HepG2 (cell line): ENCODE measurements at regions not wholly inside any gene's neighbourhood (a gene's known extent, or its start where the extent isn't known, plus 50 kb on each side); places are given as distances from the start of the nearest gene placed in this dataset.

Experiments
- HNF4G ChIP-seq, 2 experiments: sonication (generic) in 1 of 2; formaldehyde crosslinking in 1 of 2; IDR thresholded peaks; 2 replicates each; pipeline versions ENCODE4 v1.4.0 to v1.6.1; 2011 to 2020; ENCODE audit warnings: borderline replicate concordance in 2 of 2, low read depth in 2 of 2, mild to moderate bottlenecking in 2 of 2, low read length in 1 of 2, missing genetic modification reagents in 1 of 2, moderate library complexity in 1 of 2
- MAFK ChIP-seq, 2 experiments: IDR thresholded peaks in 1 of 2; conservative IDR thresholded peaks in 1 of 2; 2 replicates each; pipeline ENCODE4 v1.6.1; 2011; ENCODE audit warnings: improper control_type of control experiment in 2 of 2, low read length in 2 of 2
- MBNL3 ChIP-seq: fragments of 250-450 bp; sonication (Bioruptor Pico); conservative IDR thresholded peaks from 2 replicates; pipeline ENCODE4 v1.8.0; 2022; ENCODE audit warnings: mild to moderate bottlenecking, inconsistent platforms
- SAP130 ChIP-seq: IDR thresholded peaks from 2 replicates; pipeline ENCODE4 v1.6.1; 2016; ENCODE audit warnings: low read depth
- SOX13 ChIP-seq, 3 experiments: fragments of 450-650 bp in 1 of 3; sonication (generic) in 1 of 3; formaldehyde crosslinking in 1 of 3; IDR thresholded peaks in 2 of 3; conservative IDR thresholded peaks in 1 of 3; 2 replicates each; pipeline versions ENCODE4 v1.5.0 to v1.6.1; 2016 to 2020; ENCODE audit warnings: antibody characterized with exemption in 1 of 3, mild to moderate bottlenecking in 1 of 3, missing compliant biosample characterization in 1 of 3, missing genetic modification reagents in 1 of 3, moderate library complexity in 1 of 3
- TBX2 ChIP-seq: sonication (generic); formaldehyde crosslinking; IDR thresholded peaks from 2 replicates; pipeline ENCODE4 v1.5.0; 2020; ENCODE audit warnings: missing genetic modification reagents, mild to moderate bottlenecking, borderline replicate concordance
- TGIF2 ChIP-seq: IDR thresholded peaks from 2 replicates; pipeline ENCODE4 v1.6.1; 2016; ENCODE audit warnings: control low read depth, missing compliant biosample characterization
- ZBTB3 ChIP-seq: sonication (generic); formaldehyde crosslinking; IDR thresholded peaks from 2 replicates; pipeline ENCODE4 v1.4.0; 2020; ENCODE audit warnings: low read depth, mild to moderate bottlenecking, moderate library complexity, missing genetic modification reagents, borderline replicate concordance
- ZFX ChIP-seq: sonication (generic); formaldehyde crosslinking; IDR thresholded peaks from 2 replicates; pipeline ENCODE4 v1.4.0; 2020; ENCODE audit warnings: mild to moderate bottlenecking, low read depth, missing genetic modification reagents, moderate library complexity
- ZNF33A ChIP-seq: sonication (generic); formaldehyde crosslinking; IDR thresholded peaks from 2 replicates; pipeline ENCODE4 v1.5.1; 2020; ENCODE audit warnings: missing genetic modification reagents, mild to moderate bottlenecking, moderate library complexity, borderline replicate concordance
- ZNF564 ChIP-seq: sonication (generic); formaldehyde crosslinking; IDR thresholded peaks from 2 replicates; pipeline ENCODE4 v1.8.1; 2023; ENCODE audit warnings: mild to moderate bottlenecking, missing genetic modification reagents
- ZNF709 ChIP-seq: sonication (generic); formaldehyde crosslinking; IDR thresholded peaks from 2 replicates; pipeline ENCODE4 v1.5.0; 2020; ENCODE audit warnings: mild to moderate bottlenecking, missing genetic modification reagents
- ZNF747 ChIP-seq: sonication (generic); formaldehyde crosslinking; IDR thresholded peaks from 2 replicates; pipeline ENCODE4 v1.8.1; 2023; ENCODE audit warnings: missing genetic modification reagents, mild to moderate bottlenecking, borderline replicate concordance
- TF ChIP-seq, protein P1 (sequence below): sonication (generic); formaldehyde crosslinking; IDR thresholded peaks from 2 replicates; pipeline ENCODE4 v1.4.0; 2020; ENCODE audit warnings: missing genetic modification reagents
- TF ChIP-seq, protein P2 (sequence below): sonication (generic); formaldehyde crosslinking; IDR thresholded peaks from 2 replicates; pipeline ENCODE4 v1.8.0; 2022; ENCODE audit warnings: low read depth, missing genetic modification reagents
- TF ChIP-seq, protein P3 (sequence below): sonication (generic); formaldehyde crosslinking; IDR thresholded peaks from 2 replicates; pipeline ENCODE4 v1.9.0; 2021; ENCODE audit warnings: missing genetic modification reagents, mild to moderate bottlenecking, borderline replicate concordance
- TF ChIP-seq, protein P4 (sequence below): sonication (generic); formaldehyde crosslinking; IDR thresholded peaks from 2 replicates; pipeline ENCODE4 v1.4.0; 2020; ENCODE audit warnings: mild to moderate bottlenecking, missing genetic modification reagents, borderline replicate concordance
- TF ChIP-seq, protein P5 (sequence below): IDR thresholded peaks from 2 replicates; pipeline ENCODE4 v1.6.1; 2012; ENCODE audit warnings: inconsistent platforms
- TF ChIP-seq, protein P6 (sequence below): sonication (generic); formaldehyde crosslinking; IDR thresholded peaks from 2 replicates; pipeline ENCODE4 v1.4.0; 2020; ENCODE audit warnings: missing genetic modification reagents

DNA sequence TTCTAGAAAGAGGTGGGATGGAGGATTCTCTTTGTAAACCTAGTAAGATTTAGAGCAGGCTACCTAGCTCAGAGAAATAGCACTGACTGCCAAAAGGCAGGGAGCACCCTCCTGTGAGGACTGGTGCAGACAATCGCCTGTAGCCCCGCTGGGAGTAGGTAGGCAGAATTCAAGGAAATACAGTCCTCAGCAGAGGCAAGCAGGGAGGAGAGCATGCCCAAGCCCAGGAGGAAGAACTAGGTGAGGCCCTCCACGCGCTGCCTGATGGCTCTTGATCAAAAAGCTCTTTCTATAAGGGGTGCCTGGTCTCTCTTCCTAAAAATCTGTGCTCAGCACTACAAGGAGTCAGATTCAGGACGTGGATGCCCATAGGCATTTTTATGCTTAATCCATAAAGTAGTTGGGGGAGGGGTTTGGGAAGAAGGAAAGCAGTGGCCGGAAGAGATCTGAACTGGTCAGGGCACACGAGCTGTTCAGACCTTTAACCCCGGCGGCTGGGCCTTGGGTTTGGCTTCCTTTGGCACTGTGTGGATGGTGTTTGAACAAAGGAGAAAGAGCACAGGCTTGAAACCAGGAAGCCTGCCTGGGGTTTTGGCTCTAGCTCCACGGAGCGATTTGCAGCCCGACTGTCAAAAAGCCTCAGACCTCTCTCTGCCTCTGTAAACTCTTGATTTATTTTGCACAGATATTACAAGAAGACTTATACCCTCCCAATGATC lies 320.6 kb downstream of the FOXO1 start (continued):
- TF ChIP-seq ZBTB3 (CRISPR knock-in tag) (no peak), SOX13 (IDR thresholded peaks at IDR 0.05) (no peak), SOX13 (CRISPR knock-in tag; conservative IDR thresholded peaks at IDR 0.05 in 1 of 2, IDR thresholded peaks at IDR 0.05 in 1 of 2) (peak in 1 of 2 experiments; percentile 54; a peak in 1 of 4 replicates), HNF4G (IDR thresholded peaks at IDR 0.05; ENCODE audit: borderline replicate concordance, low read depth, low read length) (peak; percentile 62; the same call in 1 of the 2 replicates), HNF4G (CRISPR knock-in tag; IDR thresholded peaks at IDR 0.05; ENCODE audit: borderline replicate concordance, low read depth) (peak; percentile 59; the same call in 1 of the 2 replicates), SAP130 (CRISPR knock-in tag) (peak; percentile 50), ZFX (CRISPR knock-in tag) (peak; percentile 51; the same call in 1 of the 2 replicates), ZNF709 (CRISPR knock-in tag) (no peak), ZNF747 (CRISPR knock-in tag) (no peak), TBX2 (CRISPR knock-in tag) (peak; percentile 6; the same call in 1 of the 2 replicates), ZNF33A (CRISPR knock-in tag) (no peak), TGIF2 (CRISPR knock-in tag) (no peak), MAFK (conservative IDR thresholded peaks at IDR 0.05 in 1 of 2, IDR thresholded peaks at IDR 0.05 in 1 of 2; ENCODE audit: low read length in 2 of 2) (no peak), ZNF564 (CRISPR knock-in tag) (no peak), MBNL3 (CRISPR knock-in tag) (no peak)
- TF ChIP-seq, protein P1, sequence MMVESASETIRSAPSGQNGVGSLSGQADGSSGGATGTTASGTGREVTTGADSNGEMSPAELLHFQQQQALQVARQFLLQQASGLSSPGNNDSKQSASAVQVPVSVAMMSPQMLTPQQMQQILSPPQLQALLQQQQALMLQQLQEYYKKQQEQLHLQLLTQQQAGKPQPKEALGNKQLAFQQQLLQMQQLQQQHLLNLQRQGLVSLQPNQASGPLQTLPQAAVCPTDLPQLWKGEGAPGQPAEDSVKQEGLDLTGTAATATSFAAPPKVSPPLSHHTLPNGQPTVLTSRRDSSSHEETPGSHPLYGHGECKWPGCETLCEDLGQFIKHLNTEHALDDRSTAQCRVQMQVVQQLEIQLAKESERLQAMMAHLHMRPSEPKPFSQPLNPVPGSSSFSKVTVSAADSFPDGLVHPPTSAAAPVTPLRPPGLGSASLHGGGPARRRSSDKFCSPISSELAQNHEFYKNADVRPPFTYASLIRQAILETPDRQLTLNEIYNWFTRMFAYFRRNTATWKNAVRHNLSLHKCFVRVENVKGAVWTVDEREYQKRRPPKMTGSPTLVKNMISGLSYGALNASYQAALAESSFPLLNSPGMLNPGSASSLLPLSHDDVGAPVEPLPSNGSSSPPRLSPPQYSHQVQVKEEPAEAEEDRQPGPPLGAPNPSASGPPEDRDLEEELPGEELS (CRISPR knock-in tag) = 0 out of 2 replicates have a peak, but pooled peaks have one; percentile 35
- TF ChIP-seq, protein P2, sequence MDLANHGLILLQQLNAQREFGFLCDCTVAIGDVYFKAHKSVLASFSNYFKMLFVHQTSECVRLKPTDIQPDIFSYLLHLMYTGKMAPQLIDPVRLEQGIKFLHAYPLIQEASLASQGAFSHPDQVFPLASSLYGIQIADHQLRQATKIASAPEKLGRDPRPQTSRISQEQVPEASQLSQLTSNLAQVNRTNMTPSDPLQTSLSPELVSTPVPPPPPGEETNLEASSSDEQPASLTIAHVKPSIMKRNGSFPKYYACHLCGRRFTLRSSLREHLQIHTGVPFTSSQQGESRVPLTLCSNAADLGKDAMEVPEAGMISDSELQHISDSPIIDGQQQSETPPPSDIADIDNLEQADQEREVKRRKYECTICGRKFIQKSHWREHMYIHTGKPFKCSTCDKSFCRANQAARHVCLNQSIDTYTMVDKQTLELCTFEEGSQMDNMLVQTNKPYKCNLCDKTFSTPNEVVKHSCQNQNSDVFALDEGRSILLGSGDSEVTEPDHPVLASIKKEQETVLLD = no peak
- TF ChIP-seq, protein P3, sequence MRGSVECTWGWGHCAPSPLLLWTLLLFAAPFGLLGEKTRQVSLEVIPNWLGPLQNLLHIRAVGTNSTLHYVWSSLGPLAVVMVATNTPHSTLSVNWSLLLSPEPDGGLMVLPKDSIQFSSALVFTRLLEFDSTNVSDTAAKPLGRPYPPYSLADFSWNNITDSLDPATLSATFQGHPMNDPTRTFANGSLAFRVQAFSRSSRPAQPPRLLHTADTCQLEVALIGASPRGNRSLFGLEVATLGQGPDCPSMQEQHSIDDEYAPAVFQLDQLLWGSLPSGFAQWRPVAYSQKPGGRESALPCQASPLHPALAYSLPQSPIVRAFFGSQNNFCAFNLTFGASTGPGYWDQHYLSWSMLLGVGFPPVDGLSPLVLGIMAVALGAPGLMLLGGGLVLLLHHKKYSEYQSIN = no peak
- TF ChIP-seq, protein P4, sequence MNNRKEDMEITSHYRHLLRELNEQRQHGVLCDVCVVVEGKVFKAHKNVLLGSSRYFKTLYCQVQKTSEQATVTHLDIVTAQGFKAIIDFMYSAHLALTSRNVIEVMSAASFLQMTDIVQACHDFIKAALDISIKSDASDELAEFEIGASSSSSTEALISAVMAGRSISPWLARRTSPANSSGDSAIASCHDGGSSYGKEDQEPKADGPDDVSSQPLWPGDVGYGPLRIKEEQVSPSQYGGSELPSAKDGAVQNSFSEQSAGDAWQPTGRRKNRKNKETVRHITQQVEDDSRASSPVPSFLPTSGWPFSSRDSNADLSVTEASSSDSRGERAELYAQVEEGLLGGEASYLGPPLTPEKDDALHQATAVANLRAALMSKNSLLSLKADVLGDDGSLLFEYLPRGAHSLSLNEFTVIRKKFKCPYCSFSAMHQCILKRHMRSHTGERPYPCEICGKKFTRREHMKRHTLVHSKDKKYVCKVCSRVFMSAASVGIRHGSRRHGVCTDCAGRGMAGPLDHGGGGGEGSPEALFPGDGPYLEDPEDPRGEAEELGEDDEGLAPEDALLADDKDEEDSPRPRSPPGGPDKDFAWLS (CRISPR knock-in tag) = no peak
- TF ChIP-seq, protein P5, sequence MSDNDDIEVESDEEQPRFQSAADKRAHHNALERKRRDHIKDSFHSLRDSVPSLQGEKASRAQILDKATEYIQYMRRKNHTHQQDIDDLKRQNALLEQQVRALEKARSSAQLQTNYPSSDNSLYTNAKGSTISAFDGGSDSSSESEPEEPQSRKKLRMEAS = peak; percentile 51; the same call in 1 of the 2 replicates
- TF ChIP-seq, protein P6, sequence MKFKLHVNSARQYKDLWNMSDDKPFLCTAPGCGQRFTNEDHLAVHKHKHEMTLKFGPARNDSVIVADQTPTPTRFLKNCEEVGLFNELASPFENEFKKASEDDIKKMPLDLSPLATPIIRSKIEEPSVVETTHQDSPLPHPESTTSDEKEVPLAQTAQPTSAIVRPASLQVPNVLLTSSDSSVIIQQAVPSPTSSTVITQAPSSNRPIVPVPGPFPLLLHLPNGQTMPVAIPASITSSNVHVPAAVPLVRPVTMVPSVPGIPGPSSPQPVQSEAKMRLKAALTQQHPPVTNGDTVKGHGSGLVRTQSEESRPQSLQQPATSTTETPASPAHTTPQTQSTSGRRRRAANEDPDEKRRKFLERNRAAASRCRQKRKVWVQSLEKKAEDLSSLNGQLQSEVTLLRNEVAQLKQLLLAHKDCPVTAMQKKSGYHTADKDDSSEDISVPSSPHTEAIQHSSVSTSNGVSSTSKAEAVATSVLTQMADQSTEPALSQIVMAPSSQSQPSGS (CRISPR knock-in tag) = peak; percentile 28; the same call in 1 of the 2 replicates
